SK-N-SH treated with all-trans-retinoic acid at 6 μM for 48 hours (cell line): ENCODE measurements at regions not wholly inside any gene's neighbourhood (a gene's known extent, or its start where the extent isn't known, plus 50 kb on each side); places are given as distances from the start of the nearest gene placed in this dataset.

ENCODE experiments used
- ARNTL ChIP-seq: fragments of 450-650 bp; formaldehyde crosslinking; IDR thresholded peaks from 2 replicates; pipeline ENCODE4 v1.5.0; 2020; ENCODE audit warnings: low read depth, mild to moderate bottlenecking, moderate library complexity, borderline replicate concordance
- CSDC2 ChIP-seq: fragments of 250-450 bp; sonication (Bioruptor Pico); IDR thresholded peaks from 2 replicates; pipeline ENCODE4 v1.5.0; 2020; ENCODE audit warnings: mild to moderate bottlenecking, moderate library complexity
- GLIS3 ChIP-seq: fragments of 250-450 bp; sonication (Bioruptor Pico); IDR thresholded peaks from 2 replicates; pipeline ENCODE4 v1.5.0; 2020; ENCODE audit warnings: mild to moderate bottlenecking, moderate library complexity
- OSR1 ChIP-seq: fragments of 250-450 bp; sonication (Bioruptor Pico); IDR thresholded peaks from 2 replicates; pipeline ENCODE4 v1.8.0; 2022; ENCODE audit warnings: moderate library complexity, mild to moderate bottlenecking, inconsistent platforms
- POU6F1 ChIP-seq: fragments of 250-450 bp; sonication (Bioruptor Pico); IDR thresholded peaks from 2 replicates; pipeline ENCODE4 v1.8.0; 2021; ENCODE audit warnings: low read depth, mild to moderate bottlenecking, moderate library complexity, borderline replicate concordance
- TCF4 ChIP-seq: fragments of 250-450 bp; sonication (Bioruptor Pico); IDR thresholded peaks from 2 replicates; pipeline ENCODE4 v1.8.0; 2021; ENCODE audit warnings: mild to moderate bottlenecking, moderate library complexity, borderline replicate concordance
- ZFP3 ChIP-seq: fragments of 250-450 bp; sonication (Bioruptor Pico); IDR thresholded peaks from 2 replicates; pipeline ENCODE4 v1.5.0; 2020; ENCODE audit warnings: mild to moderate bottlenecking, moderate library complexity
- ZNF70 ChIP-seq: fragments of 450-650 bp; formaldehyde crosslinking; IDR thresholded peaks from 2 replicates; pipeline ENCODE4 v1.5.0; 2020; ENCODE audit warnings: mild to moderate bottlenecking, moderate library complexity
- TF ChIP-seq, protein P1 (sequence below): fragments of 250-450 bp; sonication (Bioruptor Pico); IDR thresholded peaks from 2 replicates; pipeline ENCODE4 v1.8.0; 2020; ENCODE audit warnings: mild to moderate bottlenecking, moderate library complexity, borderline replicate concordance

DNA sequence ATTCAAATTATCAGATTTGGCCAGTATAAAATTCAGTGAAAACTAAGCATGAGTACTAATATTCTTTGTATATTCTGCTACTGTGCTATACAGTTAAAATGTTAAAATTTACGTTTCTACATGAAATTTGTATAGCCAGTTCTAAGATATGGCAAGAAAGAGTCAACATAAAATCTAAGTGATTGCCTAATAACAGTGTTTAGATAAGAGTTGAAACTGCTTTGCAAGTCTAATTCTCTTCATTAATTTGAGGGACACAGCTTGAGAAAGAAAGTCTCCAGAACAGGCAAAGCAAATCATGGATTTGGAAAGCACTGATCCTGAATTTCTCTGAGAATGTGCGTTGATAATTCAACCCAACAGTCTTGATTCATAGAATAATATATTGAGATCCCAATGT lies 630.9 kb upstream of the USP24 start:
- TF ChIP-seq ZNF70 = no peak
- TF ChIP-seq ARNTL (CRISPR knock-in tag) = no peak
- TF ChIP-seq OSR1 (CRISPR knock-in tag) = no peak
- TF ChIP-seq, protein P1, sequence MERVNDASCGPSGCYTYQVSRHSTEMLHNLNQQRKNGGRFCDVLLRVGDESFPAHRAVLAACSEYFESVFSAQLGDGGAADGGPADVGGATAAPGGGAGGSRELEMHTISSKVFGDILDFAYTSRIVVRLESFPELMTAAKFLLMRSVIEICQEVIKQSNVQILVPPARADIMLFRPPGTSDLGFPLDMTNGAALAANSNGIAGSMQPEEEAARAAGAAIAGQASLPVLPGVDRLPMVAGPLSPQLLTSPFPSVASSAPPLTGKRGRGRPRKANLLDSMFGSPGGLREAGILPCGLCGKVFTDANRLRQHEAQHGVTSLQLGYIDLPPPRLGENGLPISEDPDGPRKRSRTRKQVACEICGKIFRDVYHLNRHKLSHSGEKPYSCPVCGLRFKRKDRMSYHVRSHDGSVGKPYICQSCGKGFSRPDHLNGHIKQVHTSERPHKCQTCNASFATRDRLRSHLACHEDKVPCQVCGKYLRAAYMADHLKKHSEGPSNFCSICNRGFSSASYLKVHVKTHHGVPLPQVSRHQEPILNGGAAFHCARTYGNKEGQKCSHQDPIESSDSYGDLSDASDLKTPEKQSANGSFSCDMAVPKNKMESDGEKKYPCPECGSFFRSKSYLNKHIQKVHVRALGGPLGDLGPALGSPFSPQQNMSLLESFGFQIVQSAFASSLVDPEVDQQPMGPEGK (CRISPR knock-in tag) = no peak
- TF ChIP-seq ZFP3 (CRISPR knock-in tag) = no peak
- TF ChIP-seq TCF4 = no peak
- no peak for TF ChIP-seq GLIS3 (CRISPR knock-in tag)
- no peak for TF ChIP-seq POU6F1 (CRISPR knock-in tag)
- TF ChIP-seq CSDC2 (CRISPR knock-in tag) = no peak
